ENCODE measurements at regions not wholly inside any gene's neighbourhood (a gene's known extent, or its start where the extent isn't known, plus 50 kb on each side); places are given as distances from the start of the nearest gene placed in this dataset.

DNA sequence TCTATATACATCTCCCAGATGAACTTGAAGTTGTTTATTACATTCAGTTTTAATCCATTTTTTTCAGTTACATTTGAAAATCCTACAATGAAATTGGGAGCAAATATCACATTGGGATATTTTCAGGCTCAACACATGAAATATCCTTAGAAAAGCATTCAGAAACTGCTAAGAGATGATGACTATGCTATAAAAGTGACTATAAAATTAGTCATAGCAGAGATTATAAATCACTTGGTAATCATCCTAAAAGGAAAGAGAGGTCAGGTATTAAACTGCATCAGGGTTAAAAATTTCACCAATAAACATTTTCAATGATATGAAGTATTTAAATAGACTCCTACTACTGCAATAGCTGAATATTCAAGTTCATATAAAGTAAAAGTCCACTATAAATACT is 987.7 kb downstream of the GRIK2 start:
- no peak for TF ChIP-seq CTCF (IDR thresholded peaks at IDR 0.05)
- no peak for TF ChIP-seq POLR2A (IDR thresholded peaks at IDR 0.05)
